Retinal pigment epithelial cell (primary cell): ENCODE measurements at regions not wholly inside any gene's neighbourhood (a gene's known extent, or its start where the extent isn't known, plus 50 kb on each side); places are given as distances from the start of the nearest gene placed in this dataset.

Experiments used
- DNase-seq: peaks from one replicate; pipeline ENCODE4 v3.0.0-alpha.2; 2010; ENCODE audit warnings: low read depth
- H3K4me3 ChIP-seq: 2 replicates; pipeline ENCODE4 v1.5.1; 2011; ENCODE audit warnings: mild to moderate bottlenecking, low read length, control low read depth, moderate library complexity
- TF ChIP-seq, protein P1 (sequence below): conservative IDR thresholded peaks from 2 replicates; pipeline ENCODE4 v1.5.1; 2011; ENCODE audit warnings: low read depth, low read length, control low read depth, inconsistent platforms

DNA sequence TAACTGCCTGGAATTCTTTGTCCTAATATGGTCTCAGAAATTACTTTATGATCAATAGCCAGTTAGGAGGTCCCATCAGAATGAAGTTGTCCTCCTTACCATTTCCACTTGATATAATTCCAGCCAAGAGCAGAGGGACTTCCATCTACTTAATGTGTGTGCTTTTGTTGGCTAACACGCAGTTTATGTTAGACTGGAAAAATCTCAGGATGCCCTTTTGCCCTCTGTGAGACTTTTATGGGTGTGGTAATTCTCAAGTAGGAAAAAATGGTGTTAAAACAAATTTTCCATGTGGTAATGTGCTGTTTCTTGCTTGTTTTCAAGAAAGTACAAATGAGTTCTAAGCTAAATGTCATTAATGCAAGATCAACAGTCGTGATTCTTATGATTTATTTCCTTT lies 327.1 kb downstream of the MTRR start:
- H3K4me3 ChIP-seq, result no peak overlapping the region
- TF ChIP-seq, protein P1, sequence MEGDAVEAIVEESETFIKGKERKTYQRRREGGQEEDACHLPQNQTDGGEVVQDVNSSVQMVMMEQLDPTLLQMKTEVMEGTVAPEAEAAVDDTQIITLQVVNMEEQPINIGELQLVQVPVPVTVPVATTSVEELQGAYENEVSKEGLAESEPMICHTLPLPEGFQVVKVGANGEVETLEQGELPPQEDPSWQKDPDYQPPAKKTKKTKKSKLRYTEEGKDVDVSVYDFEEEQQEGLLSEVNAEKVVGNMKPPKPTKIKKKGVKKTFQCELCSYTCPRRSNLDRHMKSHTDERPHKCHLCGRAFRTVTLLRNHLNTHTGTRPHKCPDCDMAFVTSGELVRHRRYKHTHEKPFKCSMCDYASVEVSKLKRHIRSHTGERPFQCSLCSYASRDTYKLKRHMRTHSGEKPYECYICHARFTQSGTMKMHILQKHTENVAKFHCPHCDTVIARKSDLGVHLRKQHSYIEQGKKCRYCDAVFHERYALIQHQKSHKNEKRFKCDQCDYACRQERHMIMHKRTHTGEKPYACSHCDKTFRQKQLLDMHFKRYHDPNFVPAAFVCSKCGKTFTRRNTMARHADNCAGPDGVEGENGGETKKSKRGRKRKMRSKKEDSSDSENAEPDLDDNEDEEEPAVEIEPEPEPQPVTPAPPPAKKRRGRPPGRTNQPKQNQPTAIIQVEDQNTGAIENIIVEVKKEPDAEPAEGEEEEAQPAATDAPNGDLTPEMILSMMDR, result no peak
- DNase-seq, result no peak

DNA sequence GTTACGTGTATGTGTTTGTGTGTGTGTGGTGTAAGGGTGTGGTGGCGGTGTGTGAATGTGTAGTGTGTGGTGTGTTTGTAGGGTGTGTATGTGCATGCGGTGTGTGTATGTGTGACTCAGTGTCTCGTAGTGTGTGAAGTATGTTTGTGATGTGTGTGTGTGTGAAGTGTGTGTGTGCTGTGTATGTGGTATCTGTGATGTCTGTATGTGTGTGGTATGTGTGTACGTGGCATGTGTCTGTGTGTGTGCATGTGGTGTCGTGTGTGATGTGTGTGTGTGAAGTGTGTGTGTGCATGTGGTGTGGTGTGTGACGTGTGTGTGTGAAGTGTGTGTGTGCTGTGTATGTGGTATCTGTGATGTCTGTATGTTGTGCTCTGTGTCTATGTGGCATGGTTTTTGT lies 339.4 kb downstream of the MTRR start:
- H3K4me3 ChIP-seq, result no peak overlapping the region
- no peak for DNase-seq
- TF ChIP-seq, protein P1, result no peak

DNA sequence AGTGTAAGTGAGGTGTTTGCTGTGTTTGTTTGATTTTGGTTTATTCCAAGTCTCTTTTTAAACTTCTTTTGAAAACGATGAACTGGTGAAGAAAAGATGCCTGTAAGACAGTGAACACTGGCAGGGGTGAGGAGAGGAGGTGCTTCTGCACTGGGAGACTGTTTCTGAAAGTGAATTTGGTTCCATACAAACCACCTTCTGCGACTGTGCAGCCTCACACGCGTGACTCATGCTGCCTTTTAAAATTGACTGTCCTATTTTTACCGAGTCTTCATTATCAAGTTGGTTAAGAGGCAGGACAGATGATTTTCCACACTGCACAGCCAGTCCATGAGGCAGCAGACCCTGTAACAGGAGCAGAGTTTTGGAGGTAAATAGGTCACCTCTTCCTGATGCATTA lies 340.6 kb downstream of the MTRR start:
- TF ChIP-seq, protein P1, result no peak
- H3K4me3 ChIP-seq, result no peak overlapping the region
- no peak for DNase-seq

DNA sequence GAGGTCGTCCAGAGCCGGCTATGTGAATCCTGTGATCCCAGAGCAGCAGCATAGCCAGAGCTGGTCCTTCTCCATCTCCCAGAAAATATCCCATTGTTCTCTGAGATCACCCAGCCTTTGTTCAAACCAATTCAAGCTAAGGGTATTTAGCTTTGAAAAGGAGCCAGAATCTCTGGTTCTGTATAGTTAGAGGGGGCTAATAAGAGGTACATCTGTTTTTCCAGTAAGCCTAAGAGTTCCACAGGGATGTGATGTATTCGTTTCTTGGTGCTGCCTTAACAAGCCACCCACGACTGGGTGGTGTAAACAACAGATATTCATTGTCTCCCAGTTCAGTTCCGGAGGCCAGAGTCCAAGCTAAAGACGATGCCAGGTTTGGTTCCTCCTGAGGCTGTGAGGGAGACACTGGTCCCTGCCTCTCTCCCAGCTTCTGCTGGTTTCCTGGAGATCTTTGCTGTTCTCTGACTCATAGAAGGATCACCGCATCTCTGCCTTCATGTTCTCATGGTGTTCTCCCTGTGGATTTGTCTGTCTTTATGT lies 344.8 kb downstream of the MTRR start:
- TF ChIP-seq, protein P1, result no peak
- no peak overlapping the region for H3K4me3 ChIP-seq
- no peak for DNase-seq

DNA sequence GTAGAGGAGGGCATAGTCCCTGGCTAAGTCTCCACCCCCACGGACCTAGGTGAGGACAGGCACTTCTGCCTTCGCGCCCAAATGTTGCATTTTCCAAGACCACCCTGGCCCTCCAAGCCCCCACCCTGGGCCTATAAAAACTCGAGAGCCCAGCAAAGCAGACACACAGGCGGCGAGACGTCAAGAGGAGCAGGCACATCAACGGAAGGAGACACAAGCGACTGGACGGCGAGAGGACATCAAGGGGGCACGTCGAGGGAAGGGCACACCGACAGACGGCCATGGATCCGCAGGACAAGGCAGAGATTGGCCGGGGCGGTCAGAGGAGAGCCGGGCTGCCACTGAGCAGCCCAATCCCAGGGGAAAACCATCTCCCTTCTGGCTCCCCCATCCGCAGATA lies 348.0 kb downstream of the MTRR start:
- no peak overlapping the region for H3K4me3 ChIP-seq
- DNase-seq, result no peak
- TF ChIP-seq, protein P1, result no peak

DNA sequence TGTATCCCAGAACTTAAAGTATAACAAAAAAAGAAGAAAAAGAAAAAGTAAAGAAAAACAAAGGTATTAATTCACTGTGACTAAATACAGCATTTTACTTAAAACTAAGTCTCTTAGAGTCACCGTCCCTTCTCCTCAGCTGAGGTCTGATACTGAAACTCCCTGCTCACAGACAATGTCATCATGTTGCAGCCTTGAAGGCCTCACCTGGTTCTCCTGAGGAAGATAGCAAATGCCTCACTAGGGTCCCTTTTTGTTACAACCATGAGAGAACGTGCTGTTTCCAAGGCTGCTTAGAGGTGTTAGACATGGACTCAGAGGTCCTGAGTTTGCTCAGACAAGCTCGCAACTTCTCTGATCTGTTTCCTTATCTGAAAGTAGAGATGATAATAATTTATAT lies 357.2 kb downstream of the MTRR start:
- no peak overlapping the region for H3K4me3 ChIP-seq
- no peak for DNase-seq
- TF ChIP-seq, protein P1, result no peak

DNA sequence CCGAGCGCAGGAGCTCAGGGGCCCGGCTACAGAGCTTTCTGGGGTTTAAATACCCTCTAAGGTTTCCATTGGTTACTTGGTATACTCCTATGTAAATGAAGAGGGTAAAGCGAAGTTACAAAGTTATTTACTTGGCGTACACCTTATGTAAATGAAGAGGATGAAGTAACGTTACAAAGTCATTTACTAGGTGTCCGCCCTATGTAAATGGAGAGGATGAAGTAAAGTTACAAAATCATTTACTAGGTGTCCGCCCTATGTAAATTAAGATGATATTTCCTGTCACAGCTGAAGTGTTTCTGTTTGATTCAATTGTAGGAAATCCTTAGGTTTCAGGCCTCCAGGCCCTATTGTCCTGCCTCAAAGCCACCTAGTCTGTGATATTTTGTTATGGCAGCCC lies 358.2 kb downstream of the MTRR start:
- TF ChIP-seq, protein P1, result no peak
- H3K4me3 ChIP-seq, result no peak overlapping the region
- DNase-seq, result no peak
